GM12891 (cell line): ENCODE measurements at regions not wholly inside any gene's neighbourhood (a gene's known extent, or its start where the extent isn't known, plus 50 kb on each side); places are given as distances from the start of the nearest gene placed in this dataset.

Experiments used
- PAX5 ChIP-seq: IDR thresholded peaks from 2 replicates; pipeline ENCODE4 v1.6.1; 2011; ENCODE audit warnings: low read length, moderate library complexity, mild to moderate bottlenecking; ENCODE audit not compliant: insufficient read depth, severe bottlenecking
- POLR2A ChIP-seq: IDR thresholded peaks from 2 replicates; pipeline ENCODE4 v1.6.1; 2011; ENCODE audit warnings: low read depth, low read length, control low read depth
- POLR2AphosphoS5 ChIP-seq: IDR thresholded peaks from 2 replicates; pipeline ENCODE4 v1.6.1; 2011; ENCODE audit warnings: low read depth, low read length, control low read depth
- SPI1 ChIP-seq: IDR thresholded peaks from 2 replicates; pipeline ENCODE4 v1.6.1; 2011; ENCODE audit warnings: low read depth, low read length, control low read depth
- TAF1 ChIP-seq: IDR thresholded peaks from 2 replicates; pipeline ENCODE4 v1.6.1; 2011; ENCODE audit warnings: low read depth, low read length, control low read depth

DNA sequence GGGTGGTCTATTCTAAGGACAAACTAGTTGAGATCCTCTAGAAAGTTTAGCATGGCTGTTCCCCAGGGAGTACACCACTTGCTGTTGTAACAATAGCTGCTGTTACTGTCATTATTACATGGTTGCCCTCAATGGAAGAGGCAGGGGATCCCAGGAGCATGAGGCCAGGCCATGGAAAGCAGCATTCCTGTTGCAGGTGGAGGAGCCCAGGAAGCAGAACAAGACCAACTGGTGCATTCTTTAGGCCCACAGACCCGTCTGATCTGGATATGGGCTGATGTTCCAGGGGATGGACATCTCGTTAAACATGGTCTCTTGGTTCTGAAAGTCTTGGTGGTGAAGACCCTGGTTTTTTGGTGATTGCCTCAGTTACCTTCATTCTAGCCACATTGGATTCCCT is 109.2 kb upstream of the WSCD2 start:
- no peak for TF ChIP-seq TAF1
- no peak for TF ChIP-seq POLR2A
- no peak for TF ChIP-seq POLR2AphosphoS5
- TF ChIP-seq PAX5 = no peak
- no peak for TF ChIP-seq SPI1
